NCI-H146 (cell line): ENCODE measurements at regions not wholly inside any gene's neighbourhood (a gene's known extent, or its start where the extent isn't known, plus 50 kb on each side); places are given as distances from the start of the nearest gene placed in this dataset.
"Not testable (repeated sequence)": the region's sequence is repeated elsewhere in the genome, so short reads cannot be mapped to it uniquely, and the experiment has no call there.

Experiments used
- DNase-seq: peaks from one replicate; lab custom pipeline; 2025; lab: John Stamatoyannopoulos, UW

DNA sequence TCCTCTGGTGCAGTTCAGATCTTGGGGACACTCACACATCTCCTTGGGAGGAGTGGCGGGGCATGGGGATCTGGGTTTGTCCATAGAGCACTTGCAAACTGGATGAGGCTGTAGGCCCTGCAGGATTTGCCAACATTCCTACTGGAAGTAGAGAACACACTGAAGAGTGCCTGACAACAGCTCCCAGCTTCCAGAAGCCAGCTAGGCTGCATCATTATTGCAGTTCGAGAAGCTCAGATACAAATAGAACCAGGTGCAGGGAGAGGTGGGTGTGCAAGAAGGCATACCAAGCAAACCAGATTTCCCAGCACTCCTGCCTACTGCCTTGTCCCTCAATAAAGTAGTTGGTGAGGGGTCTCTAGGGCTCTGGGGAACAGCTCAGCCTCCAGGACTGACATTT, 52.5 kb downstream of the RHOB start:
- DNase-seq: no peak

- no peak for DNase-seq
These were observed 55.1 kb downstream of the RHOB start for GRCh38 chr2:20501974-20502373.

DNA sequence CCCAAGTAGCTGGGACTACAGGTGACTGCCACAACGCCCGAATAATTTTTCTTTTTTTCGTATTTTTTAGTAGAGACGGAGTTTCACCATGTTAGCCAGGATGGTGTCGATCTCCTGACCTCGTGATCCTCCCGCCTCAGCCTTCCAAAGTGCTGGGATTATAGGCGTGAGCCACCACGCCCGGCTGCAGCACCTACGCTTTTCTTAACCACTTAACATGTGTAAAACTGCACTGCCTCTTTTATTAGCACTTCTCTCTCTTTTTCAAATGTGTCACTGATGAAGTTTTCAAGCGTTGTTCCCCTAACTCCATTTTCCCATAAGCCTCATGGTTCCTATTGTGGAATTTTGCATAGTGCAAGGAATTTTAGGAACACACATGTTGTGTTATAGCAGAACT, 55.6 kb downstream of the RHOB start:
- not testable (repeated sequence) for DNase-seq

GRCh38 chr2:20504174-20504573, 57.3 kb downstream of the RHOB start:
- DNase-seq: no peak

DNA sequence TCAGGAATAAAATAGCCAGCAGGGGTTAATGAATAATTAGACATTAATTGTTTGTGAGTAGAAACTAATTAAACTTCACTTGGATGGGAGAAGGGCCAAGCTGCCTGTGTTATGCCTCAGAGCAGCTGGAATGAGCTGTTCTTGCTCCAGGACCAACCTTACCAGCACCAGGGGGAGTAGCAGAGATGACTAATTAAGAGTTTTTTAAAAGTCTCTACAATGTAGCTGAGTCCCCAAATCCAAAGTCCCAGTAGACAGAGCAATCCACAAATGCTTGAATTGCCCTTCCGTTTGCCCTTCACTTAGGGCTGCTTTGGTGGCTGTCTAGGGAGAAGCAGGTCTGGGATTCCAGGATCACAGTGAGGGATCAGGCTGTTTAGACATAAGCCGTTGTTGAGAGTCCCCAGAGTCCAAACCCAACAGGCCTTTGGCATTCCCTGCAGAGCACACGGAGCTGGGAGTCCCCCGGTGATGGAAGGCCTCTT, 59.4 kb downstream of the RHOB start:
- no peak for DNase-seq

GRCh38 chr2:20507166-20507692, 60.4 kb downstream of the RHOB start:
- DNase-seq: no peak

- no peak for DNase-seq
These were observed 60.8 kb downstream of the RHOB start for GRCh38 chr2:20507711-20508110.

GRCh38 chr2:20509301-20509769, 62.5 kb downstream of the RHOB start:
- DNase-seq: no peak

GRCh38 chr2:20509770-20510490, 63.1 kb downstream of the RHOB start:
- DNase-seq: peak; percentile 54

- no peak for DNase-seq
These were observed 64.3 kb downstream of the RHOB start for GRCh38 chr2:20511130-20511529.

- no peak for DNase-seq
These were observed 65.3 kb downstream of the RHOB start for GRCh38 chr2:20512061-20512605.

- DNase-seq: no peak
These were observed 67.1 kb downstream of the RHOB start for GRCh38 chr2:20513946-20514345.

DNA sequence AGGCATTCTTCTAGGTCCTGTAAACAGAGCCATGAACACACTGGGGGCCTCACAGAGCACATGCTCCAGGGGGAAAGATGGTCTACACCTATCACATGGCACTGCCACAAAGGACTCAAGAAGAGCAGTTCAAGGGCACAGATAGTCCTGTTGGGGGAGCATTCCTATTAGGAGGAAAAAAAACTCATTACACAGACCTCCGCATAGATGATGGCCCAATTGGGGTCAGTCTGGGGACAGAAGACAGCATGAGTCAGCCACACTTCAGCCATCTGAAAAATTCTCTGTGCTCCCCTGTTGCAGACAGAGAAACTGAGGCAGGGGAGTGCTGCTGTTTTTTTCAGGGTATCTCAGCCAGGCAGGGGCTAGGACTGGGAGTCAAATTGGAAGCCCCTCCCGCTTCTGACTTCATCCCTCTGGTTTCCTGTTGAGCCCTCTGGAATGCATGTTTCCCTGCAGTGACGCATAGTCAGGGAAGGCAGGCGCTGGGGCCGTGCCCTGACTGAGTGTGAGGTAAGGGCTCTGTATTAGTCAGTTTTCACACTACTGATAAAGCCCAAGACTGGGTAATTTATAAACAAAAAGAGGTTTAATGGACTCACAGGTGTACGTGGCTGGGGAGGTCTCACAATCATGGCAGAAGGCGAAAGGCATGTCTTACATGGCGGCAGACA, 67.9 kb downstream of the RHOB start:
- no peak for DNase-seq

DNA sequence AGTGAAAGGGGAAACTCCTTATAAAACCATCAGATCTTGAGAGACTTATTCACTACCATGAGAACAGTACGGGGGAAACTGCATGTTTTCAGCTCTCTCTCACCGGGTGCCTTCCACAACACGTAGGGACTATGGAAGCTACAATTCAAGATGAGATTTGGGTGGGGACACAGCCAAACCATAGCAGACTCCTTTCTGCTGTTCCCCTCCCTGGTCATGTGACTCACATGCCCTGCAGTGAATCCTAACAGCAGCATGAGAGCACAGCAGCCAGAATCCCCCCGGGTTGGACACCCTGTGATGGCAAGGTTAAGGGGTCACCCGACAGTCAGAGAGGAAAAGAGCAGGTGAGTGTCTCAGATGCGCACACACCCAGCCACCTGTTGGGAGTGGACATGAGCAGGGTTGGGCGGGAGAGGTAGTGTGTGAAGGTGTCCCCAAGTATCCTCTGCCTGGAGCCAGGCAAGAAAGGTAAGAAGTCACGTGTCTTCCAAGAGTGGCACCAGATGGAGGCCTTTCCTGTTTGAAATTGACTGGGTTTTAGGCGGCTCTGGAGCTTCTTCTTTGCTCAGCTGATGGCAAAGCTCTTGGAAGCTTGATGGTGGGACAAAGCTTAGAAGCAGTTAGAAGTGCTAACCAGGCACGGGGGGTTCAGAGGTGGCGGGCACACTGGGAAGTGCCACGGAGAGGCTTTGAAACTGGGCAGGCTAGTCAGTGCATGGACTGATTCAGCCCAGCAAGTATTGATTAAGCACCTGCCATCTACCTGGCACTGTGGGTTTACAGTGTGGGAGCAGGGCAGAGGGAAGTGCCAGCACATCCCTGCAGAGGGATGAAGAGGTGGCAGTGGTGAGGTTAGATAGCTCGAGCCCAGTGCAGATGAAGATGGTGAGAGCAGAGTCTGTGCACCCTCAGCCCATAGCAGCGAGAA, 68.7 kb downstream of the RHOB start:
- no peak for DNase-seq

GRCh38 chr2:20516291-20516645, 69.4 kb downstream of the RHOB start:
- no peak for DNase-seq

DNA sequence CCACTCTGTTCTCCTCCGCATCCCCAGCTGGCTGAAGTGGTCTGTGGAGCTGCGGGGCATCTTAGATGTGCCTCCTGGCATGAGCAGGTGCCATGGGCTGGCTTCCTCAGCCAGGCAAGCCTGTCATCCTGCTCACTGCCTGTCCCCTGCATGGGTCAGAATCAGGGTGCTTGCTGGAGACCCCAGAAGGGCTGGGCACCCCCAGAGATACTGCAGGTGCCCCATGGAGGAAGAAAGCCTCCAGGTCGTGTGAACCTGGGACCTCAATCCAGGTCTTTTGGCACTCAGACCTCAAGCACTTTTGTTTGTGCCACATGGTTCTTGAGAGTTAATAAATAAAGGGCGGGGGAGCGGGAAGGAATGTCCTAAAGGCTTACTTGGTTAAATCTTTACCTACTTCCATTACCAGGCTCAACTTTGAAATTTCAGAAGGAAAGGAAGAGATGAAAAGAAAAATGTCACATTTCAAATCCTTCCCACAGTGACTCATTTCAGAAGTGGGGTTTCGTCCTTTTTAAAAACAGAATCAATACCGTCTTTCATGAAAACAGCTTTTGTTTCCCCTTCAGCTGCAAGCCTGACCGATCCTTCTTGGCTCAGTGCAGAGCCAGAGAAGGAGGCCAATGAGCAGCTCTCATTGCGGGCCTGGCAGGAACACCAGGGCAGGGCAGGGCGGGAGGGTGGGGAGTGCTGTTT, 69.9 kb downstream of the RHOB start:
- DNase-seq: no peak

- no peak for DNase-seq
These were observed 72.4 kb downstream of the RHOB start for GRCh38 chr2:20519309-20519708.

GRCh38 chr2:20520128-20520527, 73.3 kb downstream of the RHOB start:
- no peak for DNase-seq

GRCh38 chr2:20521193-20521592, 74.3 kb downstream of the RHOB start:
- DNase-seq: no peak

DNA sequence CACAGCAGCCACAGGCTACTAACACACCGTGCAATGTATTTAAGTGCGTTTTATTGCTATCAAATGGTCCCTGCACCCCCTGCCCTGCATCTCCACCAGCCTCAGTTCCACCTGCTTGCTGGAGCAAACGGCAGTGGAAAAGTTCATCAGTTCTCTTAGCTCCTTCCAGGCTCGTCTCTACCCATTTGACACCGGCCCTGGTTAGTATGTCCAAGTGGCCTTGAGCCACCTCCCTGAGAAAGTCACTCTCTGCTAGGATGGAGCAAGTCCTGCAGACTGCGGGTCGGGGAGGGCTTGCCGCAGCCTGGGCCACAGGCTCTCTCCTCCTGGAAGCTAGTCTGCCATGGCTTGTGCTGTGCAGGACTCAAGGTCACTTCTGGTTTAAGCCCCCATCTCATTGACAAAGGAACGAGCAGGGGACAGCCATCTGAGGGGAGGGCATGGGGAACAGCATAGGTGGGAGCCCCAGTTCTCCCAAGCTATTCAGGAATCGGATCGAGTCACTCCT, 74.9 kb downstream of the RHOB start:
- no peak for DNase-seq
